ENCODE measurements at regions not wholly inside any gene's neighbourhood (a gene's known extent, or its start where the extent isn't known, plus 50 kb on each side); places are given as distances from the start of the nearest gene placed in this dataset.

DNA sequence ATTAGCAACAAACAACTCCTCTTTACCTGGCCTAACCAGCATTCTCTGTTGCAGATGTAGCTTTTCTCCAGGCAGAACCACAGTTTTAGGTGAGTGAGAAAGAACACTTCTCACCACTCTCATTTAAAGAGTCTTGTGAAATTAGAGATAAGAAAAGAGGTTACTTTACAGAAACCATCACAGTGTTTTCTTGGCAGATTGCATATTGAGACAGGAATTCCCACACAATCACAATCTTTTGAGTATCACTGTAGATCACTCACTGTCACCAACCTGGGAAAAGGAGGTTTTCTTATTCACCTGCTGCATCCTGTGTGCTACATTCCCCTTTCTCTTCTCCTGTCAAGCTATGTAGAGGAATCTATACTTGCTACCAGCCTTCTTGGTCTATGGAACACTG, 574.6 kb downstream of the SLC4A3 start:
- TF ChIP-seq, protein P1, sequence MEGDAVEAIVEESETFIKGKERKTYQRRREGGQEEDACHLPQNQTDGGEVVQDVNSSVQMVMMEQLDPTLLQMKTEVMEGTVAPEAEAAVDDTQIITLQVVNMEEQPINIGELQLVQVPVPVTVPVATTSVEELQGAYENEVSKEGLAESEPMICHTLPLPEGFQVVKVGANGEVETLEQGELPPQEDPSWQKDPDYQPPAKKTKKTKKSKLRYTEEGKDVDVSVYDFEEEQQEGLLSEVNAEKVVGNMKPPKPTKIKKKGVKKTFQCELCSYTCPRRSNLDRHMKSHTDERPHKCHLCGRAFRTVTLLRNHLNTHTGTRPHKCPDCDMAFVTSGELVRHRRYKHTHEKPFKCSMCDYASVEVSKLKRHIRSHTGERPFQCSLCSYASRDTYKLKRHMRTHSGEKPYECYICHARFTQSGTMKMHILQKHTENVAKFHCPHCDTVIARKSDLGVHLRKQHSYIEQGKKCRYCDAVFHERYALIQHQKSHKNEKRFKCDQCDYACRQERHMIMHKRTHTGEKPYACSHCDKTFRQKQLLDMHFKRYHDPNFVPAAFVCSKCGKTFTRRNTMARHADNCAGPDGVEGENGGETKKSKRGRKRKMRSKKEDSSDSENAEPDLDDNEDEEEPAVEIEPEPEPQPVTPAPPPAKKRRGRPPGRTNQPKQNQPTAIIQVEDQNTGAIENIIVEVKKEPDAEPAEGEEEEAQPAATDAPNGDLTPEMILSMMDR (IDR thresholded peaks at IDR 0.05; ENCODE audit: unreplicated experiment): no peak
- ChIA-PET POLR2A (interaction anchor here (0.7 to 1.5 kb wide), 3 partner anchors 17 to 195 kb away, joined by 3 to 8 read pairs (median 4); no protein-coding TSS in a partner anchor), CTCF (interaction anchor here (0.6 to 0.7 kb wide), 2 partner anchors 23 to 180 kb away, joined by 3 read pairs; no protein-coding TSS in a partner anchor)
- intact Hi-C loops (cut with micrococcal nuclease): no loop called here
- Mint-ChIP-seq H3K9me3 (ENCODE audit: unreplicated experiment) (no peaks in the 10 kb centered on the region), H3K4me3 (ENCODE audit: unreplicated experiment) (no peak overlapping the region), H3K27ac (ENCODE audit: low read depth, unreplicated experiment) (no peak overlapping the region), H3K4me1 (ENCODE audit: insufficient read depth, unreplicated experiment) (peaks cover 28% of the 10 kb centered on the region), H3K36me3 (ENCODE audit: insufficient read depth, unreplicated experiment) (no peaks in the 10 kb centered on the region), H3K27me3 (ENCODE audit: insufficient read depth, unreplicated experiment) (no peaks in the 10 kb centered on the region)
- no peak for DNase-seq (ENCODE audit: unreplicated experiment)
- BruUV-seq (replicated peaks): no TSS peak

DNA sequence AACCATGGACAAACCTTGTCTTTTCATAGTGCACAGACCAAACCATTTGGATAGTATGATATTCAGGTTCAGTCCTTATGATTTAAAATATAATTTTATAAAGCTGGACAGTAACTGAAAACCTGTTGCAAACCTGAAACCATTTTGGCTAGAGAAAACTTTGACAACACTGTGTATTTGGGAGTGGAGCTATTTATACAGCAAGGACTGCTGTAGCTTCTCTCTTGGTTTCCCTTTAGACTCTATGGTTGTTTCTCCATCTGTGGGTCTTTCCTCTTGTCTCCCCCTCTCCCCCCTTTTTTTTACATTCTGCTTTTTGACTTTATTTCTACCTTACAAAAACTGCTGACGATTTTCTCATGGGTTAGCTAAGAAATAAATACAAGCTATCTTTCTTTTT, 581.7 kb downstream of the SLC4A3 start:
- H3K27ac Mint-ChIP-seq (ENCODE audit: low read depth, unreplicated experiment): no peak overlapping the region
- H3K4me3 Mint-ChIP-seq (ENCODE audit: unreplicated experiment): no peak overlapping the region
- H3K27me3 Mint-ChIP-seq (ENCODE audit: insufficient read depth, unreplicated experiment): no peaks in the 10 kb centered on the region
- CTCF ChIA-PET: interaction anchor here (0.6 to 1.5 kb wide), 5 partner anchors 9 to 1629 kb away, joined by 3 to 5 read pairs (median 4); no protein-coding TSS in a partner anchor
- no peak for DNase-seq (ENCODE audit: unreplicated experiment)
- no peaks in the 10 kb centered on the region for H3K9me3 Mint-ChIP-seq (ENCODE audit: unreplicated experiment)
- BruUV-seq (replicated peaks): no TSS peak
- H3K36me3 Mint-ChIP-seq (ENCODE audit: insufficient read depth, unreplicated experiment): no peaks in the 10 kb centered on the region
- intact Hi-C loops (cut with micrococcal nuclease): no loop called here
- TF ChIP-seq, protein P1 (IDR thresholded peaks at IDR 0.05; ENCODE audit: unreplicated experiment): no peak
- no peaks in the 10 kb centered on the region for H3K4me1 Mint-ChIP-seq (ENCODE audit: insufficient read depth, unreplicated experiment)
- POLR2A ChIA-PET: interaction anchor here (1.1 to 2.0 kb wide), 4 partner anchors 9 to 71 kb away, joined by 3 to 8 read pairs (median 4); no protein-coding TSS in a partner anchor

DNA sequence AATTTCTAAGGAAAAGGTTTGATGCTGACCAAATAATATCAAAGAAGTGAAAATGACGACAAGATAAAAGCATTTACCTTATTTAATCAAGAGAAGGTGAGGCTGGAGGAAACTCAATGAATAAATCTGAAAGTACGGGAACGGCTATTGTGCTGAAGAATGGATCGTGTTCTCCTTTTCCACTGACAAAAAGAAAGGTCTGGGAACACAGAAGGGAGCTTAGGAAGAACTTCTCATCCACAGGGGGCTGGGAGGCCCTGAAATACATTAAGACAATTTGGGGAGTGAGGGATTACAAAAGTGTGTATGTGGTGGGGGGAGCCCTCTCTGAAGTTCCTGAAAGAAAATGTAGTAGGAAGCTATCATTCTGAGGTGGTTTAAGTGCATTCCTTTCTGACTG, 582.3 kb downstream of the SLC4A3 start:
- no TSS peak for BruUV-seq (replicated peaks)
- Mint-ChIP-seq H3K36me3 (ENCODE audit: insufficient read depth, unreplicated experiment) (no peaks in the 10 kb centered on the region), H3K4me3 (ENCODE audit: unreplicated experiment) (no peak overlapping the region), H3K4me1 (ENCODE audit: insufficient read depth, unreplicated experiment) (no peaks in the 10 kb centered on the region), H3K27ac (ENCODE audit: low read depth, unreplicated experiment) (no peak overlapping the region), H3K27me3 (ENCODE audit: insufficient read depth, unreplicated experiment) (no peaks in the 10 kb centered on the region), H3K9me3 (ENCODE audit: unreplicated experiment) (no peaks in the 10 kb centered on the region)
- intact Hi-C loops (cut with micrococcal nuclease): no loop called here
- TF ChIP-seq, protein P1 (IDR thresholded peaks at IDR 0.05; ENCODE audit: unreplicated experiment): no peak
- no peak for DNase-seq (ENCODE audit: unreplicated experiment)
- CTCF ChIA-PET: interaction anchor here (0.6 to 1.5 kb wide), 5 partner anchors 8 to 1628 kb away, joined by 3 to 5 read pairs (median 4); no protein-coding TSS in a partner anchor
- POLR2A ChIA-PET: interaction anchor here (0.6 to 2.0 kb wide), 4 partner anchors 9 to 1786 kb away, joined by 4 to 8 read pairs (median 4); no protein-coding TSS in a partner anchor

DNA sequence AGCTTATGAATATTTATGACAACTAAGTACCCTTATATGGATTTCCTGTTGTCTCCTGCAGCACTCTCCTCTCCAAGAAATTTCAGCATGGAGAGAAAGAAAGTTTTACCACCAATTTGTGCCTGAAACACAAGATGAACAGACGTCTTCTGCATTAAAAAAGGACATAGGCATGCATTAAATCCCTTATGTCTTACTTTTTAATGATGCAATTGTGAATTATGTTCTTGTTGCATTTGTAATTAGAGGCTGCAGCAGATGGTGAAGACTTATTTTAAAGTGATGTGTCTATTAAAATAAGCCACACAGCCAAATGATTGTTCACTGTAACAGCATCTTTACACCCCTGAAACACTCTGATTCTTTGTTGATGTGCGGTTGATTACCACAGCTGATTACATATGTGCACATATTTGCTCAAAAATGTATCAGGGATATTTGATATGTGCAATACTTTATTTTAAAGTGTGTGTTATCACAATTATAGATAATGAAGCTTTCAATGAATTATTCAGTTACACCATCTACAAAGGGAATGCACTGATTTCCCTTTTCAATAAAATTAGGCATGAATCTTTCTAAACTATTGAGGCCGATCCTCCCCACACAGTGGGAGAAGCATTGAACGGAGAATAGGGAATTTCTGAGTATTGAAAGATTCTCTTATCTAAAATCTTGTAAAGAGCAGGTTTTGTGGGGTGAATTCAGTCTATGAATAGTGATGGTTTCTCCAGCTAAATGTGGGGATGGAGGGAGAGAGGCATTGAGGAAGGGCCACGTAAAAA, 585.1 kb downstream of the SLC4A3 start:
- BruUV-seq (replicated peaks): no TSS peak
- POLR2A ChIA-PET: interaction anchor here (1.8 kb wide), 1 partner anchor 12 kb away, joined by 4 read pairs; no protein-coding TSS in a partner anchor
- no peaks in the 10 kb centered on the region for H3K9me3 Mint-ChIP-seq (ENCODE audit: unreplicated experiment)

More for the DNA sequence above, 585.1 kb downstream of the SLC4A3 start:
- H3K27ac Mint-ChIP-seq (ENCODE audit: low read depth, unreplicated experiment): no peak overlapping the region
- CTCF ChIA-PET: no interaction called here
- no peaks in the 10 kb centered on the region for H3K27me3 Mint-ChIP-seq (ENCODE audit: insufficient read depth, unreplicated experiment)
- no peak for DNase-seq (ENCODE audit: unreplicated experiment)
- H3K36me3 Mint-ChIP-seq (ENCODE audit: insufficient read depth, unreplicated experiment): no peaks in the 10 kb centered on the region
- TF ChIP-seq, protein P1 (IDR thresholded peaks at IDR 0.05; ENCODE audit: unreplicated experiment): no peak
- H3K4me3 Mint-ChIP-seq (ENCODE audit: unreplicated experiment): no peak overlapping the region
- no peaks in the 10 kb centered on the region for H3K4me1 Mint-ChIP-seq (ENCODE audit: insufficient read depth, unreplicated experiment)
- intact Hi-C loops (cut with micrococcal nuclease): no loop called here
